ENCODE measurements at regions not wholly inside any gene's neighbourhood (a gene's known extent, or its start where the extent isn't known, plus 50 kb on each side); places are given as distances from the start of the nearest gene placed in this dataset.

DNA sequence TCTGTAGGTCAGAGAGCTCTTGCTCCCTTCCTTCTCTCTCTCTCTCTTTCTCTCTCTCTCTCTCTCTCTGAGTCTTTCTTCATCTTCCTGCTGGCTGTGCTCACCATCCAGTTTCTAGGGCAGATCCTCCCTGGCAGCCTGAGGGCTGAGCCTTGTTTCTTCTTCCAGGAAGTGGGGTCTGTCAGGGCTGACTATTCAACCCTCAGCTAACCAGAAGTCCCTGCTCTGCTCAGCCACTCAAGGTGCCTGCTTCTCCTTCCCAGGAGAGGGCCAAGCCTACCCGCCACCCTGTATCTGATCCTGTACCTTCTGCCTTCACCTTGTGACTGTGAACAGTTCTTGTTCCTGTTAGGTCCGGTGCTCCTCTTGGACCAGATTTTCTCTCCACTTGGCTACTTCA, 107.6 kb upstream of the ETV3 start:
- TF ChIP-seq MYC (IDR thresholded peaks at IDR 0.05; ENCODE audit: low read depth, low read length), result no peak
- TF ChIP-seq CTCF (IDR thresholded peaks at IDR 0.05; ENCODE audit: low read depth, low read length), result no peak

Measured in NB4 (cell line).